Hepatocyte (in vitro differentiated cells): ENCODE measurements at regions not wholly inside any gene's neighbourhood (a gene's known extent, or its start where the extent isn't known, plus 50 kb on each side); places are given as distances from the start of the nearest gene placed in this dataset.

Experiments used
- EZH2 ChIP-seq: fragments of 200-600 bp; sonication (generic); IDR thresholded peaks from 2 replicates; pipeline ENCODE4 v1.6.1; 2016; ENCODE audit warnings: antibody characterized with exemption, mild to moderate bottlenecking, borderline replicate concordance
- TF ChIP-seq, protein P1 (sequence below): fragments of 200-600 bp; sonication (generic); IDR thresholded peaks from 2 replicates; pipeline ENCODE4 v1.5.1; 2016; ENCODE audit warnings: antibody characterized with exemption, mild to moderate bottlenecking; ENCODE audit not compliant: poor library complexity

- TF ChIP-seq, protein P1, sequence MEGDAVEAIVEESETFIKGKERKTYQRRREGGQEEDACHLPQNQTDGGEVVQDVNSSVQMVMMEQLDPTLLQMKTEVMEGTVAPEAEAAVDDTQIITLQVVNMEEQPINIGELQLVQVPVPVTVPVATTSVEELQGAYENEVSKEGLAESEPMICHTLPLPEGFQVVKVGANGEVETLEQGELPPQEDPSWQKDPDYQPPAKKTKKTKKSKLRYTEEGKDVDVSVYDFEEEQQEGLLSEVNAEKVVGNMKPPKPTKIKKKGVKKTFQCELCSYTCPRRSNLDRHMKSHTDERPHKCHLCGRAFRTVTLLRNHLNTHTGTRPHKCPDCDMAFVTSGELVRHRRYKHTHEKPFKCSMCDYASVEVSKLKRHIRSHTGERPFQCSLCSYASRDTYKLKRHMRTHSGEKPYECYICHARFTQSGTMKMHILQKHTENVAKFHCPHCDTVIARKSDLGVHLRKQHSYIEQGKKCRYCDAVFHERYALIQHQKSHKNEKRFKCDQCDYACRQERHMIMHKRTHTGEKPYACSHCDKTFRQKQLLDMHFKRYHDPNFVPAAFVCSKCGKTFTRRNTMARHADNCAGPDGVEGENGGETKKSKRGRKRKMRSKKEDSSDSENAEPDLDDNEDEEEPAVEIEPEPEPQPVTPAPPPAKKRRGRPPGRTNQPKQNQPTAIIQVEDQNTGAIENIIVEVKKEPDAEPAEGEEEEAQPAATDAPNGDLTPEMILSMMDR = no peak
- no peak for TF ChIP-seq EZH2
Measured at GRCh38 chr2:239722760-239723470, 302.2 kb downstream of the NDUFA10 start.
